ENCODE measurements at regions not wholly inside any gene's neighbourhood (a gene's known extent, or its start where the extent isn't known, plus 50 kb on each side); places are given as distances from the start of the nearest gene placed in this dataset.
A peak's percentile ranks its signal among the peaks of the same experiment; 100 is the strongest.

- no peak for DNase-seq (ENCODE audit: low read depth in 4 of 6, low spot score in 6 of 6)
- Histone ChIP-seq H3K4me3 (ENCODE audit: low read depth, low read length) (no peak overlapping the region), H3K4me1 (ENCODE audit: control insufficient read depth, insufficient read depth, low read length) (no peaks in the 10 kb centered on the region), H3K27ac (ENCODE audit: low read depth, low read length) (no peak overlapping the region), H3K36me3 (ENCODE audit: control insufficient read depth, insufficient read depth, low read length) (no peaks in the 10 kb centered on the region), H3K27me3 (ENCODE audit: control insufficient read depth, insufficient read depth, low read length) (no peaks in the 10 kb centered on the region), H3K9me3 (ENCODE audit: control insufficient read depth, insufficient read depth, low read length) (no peaks in the 10 kb centered on the region)
- WGBS (ENCODE audit: insufficient coverage) = 80% methylated on average over 1 of the region's 1 CpG
Measured at GRCh38 chr4:177225605-177226004, 84.1 kb upstream of the NEIL3 start.

GRCh38 chr4:177227636-177228035, 82.0 kb upstream of the NEIL3 start:
- Histone ChIP-seq H3K27me3 (ENCODE audit: control insufficient read depth, insufficient read depth, low read length) (no peaks in the 10 kb centered on the region), H3K27ac (ENCODE audit: low read depth, low read length) (no peak overlapping the region), H3K4me1 (ENCODE audit: control insufficient read depth, insufficient read depth, low read length) (no peaks in the 10 kb centered on the region), H3K9me3 (ENCODE audit: control insufficient read depth, insufficient read depth, low read length) (no peaks in the 10 kb centered on the region), H3K4me3 (ENCODE audit: low read depth, low read length) (no peak overlapping the region), H3K36me3 (ENCODE audit: control insufficient read depth, insufficient read depth, low read length) (no peaks in the 10 kb centered on the region)
- WGBS (ENCODE audit: insufficient coverage) = 97% methylated on average over 19 of the region's 21 CpGs
- no peak for DNase-seq (ENCODE audit: low read depth in 4 of 6, low spot score in 6 of 6)

- DNase-seq (ENCODE audit: low read depth in 4 of 6, low spot score in 6 of 6) = no peak
- Histone ChIP-seq H3K4me3 (ENCODE audit: low read depth, low read length) (no peak overlapping the region), H3K36me3 (ENCODE audit: control insufficient read depth, insufficient read depth, low read length) (no peaks in the 10 kb centered on the region), H3K27me3 (ENCODE audit: control insufficient read depth, insufficient read depth, low read length) (no peaks in the 10 kb centered on the region), H3K27ac (ENCODE audit: low read depth, low read length) (no peak overlapping the region), H3K9me3 (ENCODE audit: control insufficient read depth, insufficient read depth, low read length) (no peaks in the 10 kb centered on the region), H3K4me1 (ENCODE audit: control insufficient read depth, insufficient read depth, low read length) (no peaks in the 10 kb centered on the region)
- 72% methylated on average over 4 of the region's 4 CpGs for WGBS (ENCODE audit: insufficient coverage)
Measured at GRCh38 chr4:177228599-177228998, 81.1 kb upstream of the NEIL3 start.

- WGBS (ENCODE audit: insufficient coverage) = 38% methylated on average over 2 of the region's 7 CpGs
- Histone ChIP-seq H3K4me1 (ENCODE audit: control insufficient read depth, insufficient read depth, low read length) (no peaks in the 10 kb centered on the region), H3K27ac (ENCODE audit: low read depth, low read length) (no peak overlapping the region), H3K36me3 (ENCODE audit: control insufficient read depth, insufficient read depth, low read length) (no peaks in the 10 kb centered on the region), H3K4me3 (ENCODE audit: low read depth, low read length) (no peak overlapping the region), H3K27me3 (ENCODE audit: control insufficient read depth, insufficient read depth, low read length) (no peaks in the 10 kb centered on the region), H3K9me3 (ENCODE audit: control insufficient read depth, insufficient read depth, low read length) (no peaks in the 10 kb centered on the region)
- peak in 1 of 6 donors; percentile 9 for DNase-seq (ENCODE audit: low read depth in 4 of 6, low spot score in 6 of 6)
Measured at GRCh38 chr4:177229331-177229730, 80.3 kb upstream of the NEIL3 start.

GRCh38 chr4:177232473-177232872, 77.2 kb upstream of the NEIL3 start:
- Histone ChIP-seq H3K27ac (ENCODE audit: low read depth, low read length) (no peak overlapping the region), H3K9me3 (ENCODE audit: control insufficient read depth, insufficient read depth, low read length) (no peaks in the 10 kb centered on the region)

GRCh38 chr4:177235026-177235425, 74.6 kb upstream of the NEIL3 start:
- Histone ChIP-seq H3K9me3 (ENCODE audit: control insufficient read depth, insufficient read depth, low read length) (no peaks in the 10 kb centered on the region), H3K27ac (ENCODE audit: low read depth, low read length) (no peak overlapping the region), H3K4me3 (ENCODE audit: low read depth, low read length) (no peak overlapping the region), H3K36me3 (ENCODE audit: control insufficient read depth, insufficient read depth, low read length) (no peaks in the 10 kb centered on the region), H3K4me1 (ENCODE audit: control insufficient read depth, insufficient read depth, low read length) (no peaks in the 10 kb centered on the region), H3K27me3 (ENCODE audit: control insufficient read depth, insufficient read depth, low read length) (no peaks in the 10 kb centered on the region)
- no CpG with 5 or more reads among the region's 1 CpG for WGBS (ENCODE audit: insufficient coverage)
- DNase-seq (ENCODE audit: low read depth in 4 of 6, low spot score in 6 of 6) = no peak

More at GRCh38 chr4:177232473-177232872, 77.2 kb upstream of the NEIL3 start:
- no peak for DNase-seq (ENCODE audit: low read depth in 4 of 6, low spot score in 6 of 6)
- Histone ChIP-seq H3K27me3 (ENCODE audit: control insufficient read depth, insufficient read depth, low read length) (no peaks in the 10 kb centered on the region), H3K4me3 (ENCODE audit: low read depth, low read length) (no peak overlapping the region), H3K4me1 (ENCODE audit: control insufficient read depth, insufficient read depth, low read length) (no peaks in the 10 kb centered on the region), H3K36me3 (ENCODE audit: control insufficient read depth, insufficient read depth, low read length) (no peaks in the 10 kb centered on the region)

- 100% methylated on average over 1 of the region's 4 CpGs for WGBS (ENCODE audit: insufficient coverage)
- Histone ChIP-seq H3K4me3 (ENCODE audit: low read depth, low read length) (no peak overlapping the region), H3K4me1 (ENCODE audit: control insufficient read depth, insufficient read depth, low read length) (no peaks in the 10 kb centered on the region), H3K9me3 (ENCODE audit: control insufficient read depth, insufficient read depth, low read length) (no peaks in the 10 kb centered on the region), H3K36me3 (ENCODE audit: control insufficient read depth, insufficient read depth, low read length) (no peaks in the 10 kb centered on the region), H3K27me3 (ENCODE audit: control insufficient read depth, insufficient read depth, low read length) (no peaks in the 10 kb centered on the region), H3K27ac (ENCODE audit: low read depth, low read length) (no peak overlapping the region)
- DNase-seq (ENCODE audit: low read depth in 4 of 6, low spot score in 6 of 6) = no peak
Measured at GRCh38 chr4:177236886-177237285, 72.8 kb upstream of the NEIL3 start.

- Histone ChIP-seq H3K9me3 (ENCODE audit: control insufficient read depth, insufficient read depth, low read length) (no peaks in the 10 kb centered on the region), H3K4me3 (ENCODE audit: low read depth, low read length) (no peak overlapping the region), H3K36me3 (ENCODE audit: control insufficient read depth, insufficient read depth, low read length) (no peaks in the 10 kb centered on the region), H3K27me3 (ENCODE audit: control insufficient read depth, insufficient read depth, low read length) (no peaks in the 10 kb centered on the region), H3K4me1 (ENCODE audit: control insufficient read depth, insufficient read depth, low read length) (no peaks in the 10 kb centered on the region), H3K27ac (ENCODE audit: low read depth, low read length) (no peak overlapping the region)
- WGBS (ENCODE audit: insufficient coverage) = 100% methylated on average over 1 of the region's 2 CpGs
- DNase-seq (ENCODE audit: low read depth in 4 of 6, low spot score in 6 of 6) = no peak
Measured at GRCh38 chr4:177237291-177237690, 72.4 kb upstream of the NEIL3 start.

- DNase-seq (ENCODE audit: low read depth in 4 of 6, low spot score in 6 of 6) = no peak
- no CpG with 5 or more reads among the region's 1 CpG for WGBS (ENCODE audit: insufficient coverage)
- H3K36me3 ChIP-seq (ENCODE audit: control insufficient read depth, insufficient read depth, low read length) = no peaks in the 10 kb centered on the region
- H3K4me3 ChIP-seq (ENCODE audit: low read depth, low read length) = no peak overlapping the region
- no peaks in the 10 kb centered on the region for H3K9me3 ChIP-seq (ENCODE audit: control insufficient read depth, insufficient read depth, low read length)
- no peaks in the 10 kb centered on the region for H3K27me3 ChIP-seq (ENCODE audit: control insufficient read depth, insufficient read depth, low read length)
- no peak overlapping the region for H3K27ac ChIP-seq (ENCODE audit: low read depth, low read length)
- no peaks in the 10 kb centered on the region for H3K4me1 ChIP-seq (ENCODE audit: control insufficient read depth, insufficient read depth, low read length)
Measured at GRCh38 chr4:177239477-177239876, 70.2 kb upstream of the NEIL3 start.

GRCh38 chr4:177239878-177240277, 69.8 kb upstream of the NEIL3 start:
- DNase-seq (ENCODE audit: low read depth in 4 of 6, low spot score in 6 of 6) = peak in 3 of 6 donors; percentile 7 to 80 (median 53)
- Histone ChIP-seq H3K27me3 (ENCODE audit: control insufficient read depth, insufficient read depth, low read length) (no peaks in the 10 kb centered on the region), H3K4me3 (ENCODE audit: low read depth, low read length) (no peak overlapping the region), H3K36me3 (ENCODE audit: control insufficient read depth, insufficient read depth, low read length) (no peaks in the 10 kb centered on the region), H3K27ac (ENCODE audit: low read depth, low read length) (no peak overlapping the region), H3K9me3 (ENCODE audit: control insufficient read depth, insufficient read depth, low read length) (no peaks in the 10 kb centered on the region), H3K4me1 (ENCODE audit: control insufficient read depth, insufficient read depth, low read length) (no peaks in the 10 kb centered on the region)

All from spinal cord (tissue), 9 donors.